Right renal pelvis (tissue), 4 donors: ENCODE measurements at regions not wholly inside any gene's neighbourhood (a gene's known extent, or its start where the extent isn't known, plus 50 kb on each side); places are given as distances from the start of the nearest gene placed in this dataset.
A peak's percentile ranks its signal among the peaks of the same experiment; 100 is the strongest.
"Not testable (repeated sequence)": the region's sequence is repeated elsewhere in the genome, so short reads cannot be mapped to it uniquely, and the experiment has no call there.

Source experiments
- DNase-seq, 4 donors: peaks; one replicate each; pipeline ENCODE4 v3.0.0-alpha.2; 2013; ENCODE audit warnings: low read depth in 4 of 4, low spot score in 3 of 4, missing footprints in 1 of 4

GRCh38 chr2:161041356-161041755, 118.9 kb upstream of the TANK start:
- DNase-seq, result no peak

- no peak for DNase-seq
Measured at GRCh38 chr2:161042990-161043625, 117.1 kb upstream of the TANK start.

GRCh38 chr2:161044095-161044865, 115.9 kb upstream of the TANK start:
- DNase-seq, result no peak

- no peak for DNase-seq
Measured at GRCh38 chr2:161044921-161045320, 115.3 kb upstream of the TANK start.

- no peak for DNase-seq
Measured at GRCh38 chr2:161045726-161046125, 114.5 kb upstream of the TANK start.

GRCh38 chr2:161046876-161047275, 113.4 kb upstream of the TANK start:
- no peak for DNase-seq

GRCh38 chr2:161048317-161048716, 111.9 kb upstream of the TANK start:
- DNase-seq, result no peak

GRCh38 chr2:161049559-161049958, 110.7 kb upstream of the TANK start:
- DNase-seq, result no peak

GRCh38 chr2:161052214-161052613, 108.0 kb upstream of the TANK start:
- DNase-seq, result no peak

- DNase-seq, result no peak
Measured at GRCh38 chr2:161055289-161055688, 104.9 kb upstream of the TANK start.

GRCh38 chr2:161059388-161059787, 100.8 kb upstream of the TANK start:
- DNase-seq, result no peak

- DNase-seq, result no peak
Measured at GRCh38 chr2:161061786-161062185, 98.4 kb upstream of the TANK start.

GRCh38 chr2:161063157-161063945, 96.9 kb upstream of the TANK start:
- DNase-seq, result peak; percentile 62 to 71 (median 68)

GRCh38 chr2:161063946-161064306, 96.3 kb upstream of the TANK start:
- no peak for DNase-seq

- DNase-seq, result no peak
Measured at GRCh38 chr2:161067846-161068350, 92.3 kb upstream of the TANK start.

- no peak for DNase-seq
Measured at GRCh38 chr2:161068670-161069069, 91.6 kb upstream of the TANK start.

GRCh38 chr2:161070693-161071479, 89.3 kb upstream of the TANK start:
- no peak for DNase-seq

- not testable (repeated sequence) for DNase-seq
Measured at GRCh38 chr2:161072436-161072835, 87.8 kb upstream of the TANK start.

- no peak for DNase-seq
Measured at GRCh38 chr2:161075701-161076100, 84.5 kb upstream of the TANK start.

GRCh38 chr2:161076936-161077335, 83.3 kb upstream of the TANK start:
- DNase-seq, result no peak
